IPS-NIHi7 (cell line): ENCODE measurements at regions not wholly inside any gene's neighbourhood (a gene's known extent, or its start where the extent isn't known, plus 50 kb on each side); places are given as distances from the start of the nearest gene placed in this dataset.

Experiments
- DNase-seq: peaks from one replicate; pipeline ENCODE4 v3.0.0; 2012; ENCODE audit warnings: mixed read lengths; ENCODE audit errors: extremely low spot score

DNA sequence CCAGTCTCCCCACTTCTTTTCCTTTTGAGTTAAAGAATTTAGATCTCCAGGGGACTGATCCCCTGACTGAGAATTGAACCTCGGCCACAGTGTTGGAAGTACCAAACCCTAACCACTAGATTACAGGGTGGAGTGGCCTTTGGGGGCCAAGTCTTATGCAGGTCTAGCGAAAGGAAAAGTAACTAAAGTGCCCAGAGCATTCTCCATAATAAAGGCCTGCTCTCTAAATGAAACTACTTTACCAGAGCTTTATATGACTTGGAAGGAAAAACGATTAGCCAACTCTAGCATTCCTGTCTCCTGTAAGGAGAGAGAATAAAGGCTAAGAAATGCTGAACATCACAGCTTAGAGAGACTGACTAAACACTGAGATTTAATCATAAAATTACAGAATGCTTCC is 788.0 kb downstream of the C4orf33 start:
- DNase-seq = no peak

DNA sequence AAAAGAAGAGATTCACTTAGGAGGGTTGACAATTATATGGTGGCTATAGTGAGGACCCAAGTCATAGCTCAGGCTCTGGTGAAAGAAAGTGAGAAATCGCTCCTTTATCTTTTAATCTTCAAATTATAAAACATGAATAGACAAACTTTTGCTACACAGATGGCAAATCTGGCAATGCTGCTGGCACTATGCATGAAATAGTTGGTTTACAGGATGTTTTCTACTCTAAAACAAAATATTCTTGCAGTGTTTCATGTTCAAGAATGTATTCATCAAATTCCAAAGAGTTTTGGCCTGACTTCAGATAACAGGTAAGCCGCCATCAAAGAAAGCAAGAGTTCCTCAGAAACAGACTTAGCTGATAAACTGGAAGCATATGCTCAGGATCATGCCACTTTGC is 801.2 kb downstream of the C4orf33 start:
- no peak for DNase-seq

- DNase-seq = no peak
Measured at GRCh38 chr4:129899849-129900248, 803.9 kb downstream of the C4orf33 start.

DNA sequence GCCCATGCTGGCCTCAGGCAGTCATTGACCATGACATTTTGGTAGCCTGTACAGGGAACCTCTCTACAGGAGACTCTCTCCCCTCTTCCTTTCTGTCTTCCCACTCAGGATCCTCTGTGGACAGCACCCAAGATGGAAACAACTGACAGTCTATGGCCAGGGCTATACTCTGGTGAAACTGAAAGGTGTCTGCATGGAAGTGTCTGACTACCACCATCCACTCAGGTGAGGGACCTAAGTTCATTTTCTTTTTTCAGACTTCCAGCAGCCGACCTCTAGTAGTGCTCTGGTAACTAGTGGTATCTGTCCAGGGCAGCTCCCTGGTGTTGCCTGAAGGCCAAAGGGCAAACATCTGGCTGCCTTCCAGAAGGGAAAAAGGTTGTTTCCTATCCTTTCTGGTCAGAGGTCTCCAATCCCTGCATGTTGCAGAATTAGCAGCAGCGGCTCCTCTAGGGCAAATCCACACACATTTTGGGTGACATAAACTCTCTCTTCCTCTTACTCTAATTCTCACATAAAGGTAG is 804.5 kb downstream of the C4orf33 start:
- DNase-seq = no peak

- DNase-seq = no peak
Measured at GRCh38 chr4:129901205-129901604, 805.3 kb downstream of the C4orf33 start.

GRCh38 chr4:129903861-129904260 is 807.9 kb downstream of the C4orf33 start:
- DNase-seq = no peak

- DNase-seq = no peak
Measured at GRCh38 chr4:129905256-129905655, 809.3 kb downstream of the C4orf33 start.

DNA sequence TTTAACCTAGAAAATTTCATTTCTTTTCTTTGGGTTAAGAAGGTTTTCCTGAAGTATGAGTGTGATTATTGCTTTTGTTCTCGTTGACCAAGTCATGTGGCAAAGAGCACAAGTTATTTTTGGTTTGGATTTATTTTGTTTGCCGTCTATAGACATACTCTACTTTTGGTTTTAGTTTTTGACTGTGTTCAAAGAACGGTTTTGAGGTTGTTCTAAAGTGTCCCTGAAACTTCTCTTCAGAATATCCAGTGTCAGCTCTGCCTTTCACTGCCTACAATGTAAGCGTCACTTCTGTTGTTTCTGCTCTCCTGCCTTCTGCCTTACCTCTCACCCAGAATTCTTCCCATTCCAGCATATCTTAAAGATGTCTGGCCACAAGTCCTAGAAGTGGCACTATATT is 812.2 kb downstream of the C4orf33 start:
- DNase-seq = no peak

GRCh38 chr4:129916991-129917390 is 821.0 kb downstream of the C4orf33 start:
- no peak for DNase-seq

- DNase-seq = no peak
Measured at GRCh38 chr4:129917651-129918050, 821.7 kb downstream of the C4orf33 start.

GRCh38 chr4:129926936-129927335 is 831.0 kb downstream of the C4orf33 start:
- DNase-seq = no peak

DNA sequence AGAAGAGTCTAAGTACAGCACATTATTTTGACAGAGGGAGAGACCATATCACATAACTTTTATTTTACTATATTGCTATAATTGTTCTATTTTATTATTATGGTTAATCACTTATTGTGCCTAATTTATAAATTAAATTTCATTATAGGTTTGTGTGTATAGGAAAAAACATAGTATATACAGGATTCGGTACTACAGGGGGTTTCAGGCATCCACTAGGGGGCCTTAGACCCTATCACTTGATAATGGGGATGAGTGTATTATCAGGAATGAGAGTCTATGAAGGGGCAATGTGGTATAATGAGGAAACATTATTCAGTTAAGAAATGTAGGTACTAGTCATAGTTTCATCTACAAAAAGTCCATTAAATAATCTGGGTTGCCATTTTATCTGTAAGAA is 833.1 kb downstream of the C4orf33 start:
- DNase-seq = peak; percentile 16

DNA sequence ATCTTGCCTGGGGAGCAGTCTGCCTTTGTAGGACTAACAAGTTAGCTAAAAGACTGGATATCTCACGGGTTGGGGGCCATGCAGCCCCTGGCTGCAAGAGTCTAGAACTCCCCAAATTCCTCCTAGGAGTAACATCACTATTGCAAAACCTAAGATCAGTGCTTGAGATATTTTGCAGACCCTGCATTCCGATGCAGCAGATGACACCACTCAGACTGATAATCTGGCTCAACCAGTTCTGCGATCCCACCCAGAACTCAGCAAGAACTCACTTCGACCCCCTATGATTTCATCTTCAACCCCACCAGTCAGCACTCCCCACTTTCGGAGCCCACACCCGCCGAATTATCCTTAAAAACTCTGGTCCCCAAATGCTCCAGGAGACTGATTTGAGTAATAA is 834.0 kb downstream of the C4orf33 start:
- no peak for DNase-seq

DNA sequence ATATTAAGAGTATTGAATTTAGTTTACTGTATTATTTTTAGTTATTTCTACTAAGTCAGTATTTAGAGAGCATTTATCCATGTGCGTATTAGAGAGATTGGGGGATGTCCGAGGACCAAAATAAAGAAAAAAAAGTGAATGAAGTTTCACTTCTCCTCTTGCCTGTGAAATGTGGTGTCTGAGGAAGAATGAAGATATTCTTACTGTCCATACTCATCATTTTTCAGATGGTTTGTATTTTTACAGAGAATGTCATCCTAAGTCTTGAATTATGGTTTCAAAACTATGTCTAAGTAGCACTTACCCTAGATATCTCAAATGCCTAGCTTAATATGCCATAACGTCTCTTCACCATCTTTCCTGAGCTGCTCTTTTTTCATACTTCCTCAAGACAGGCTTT is 854.3 kb downstream of the C4orf33 start:
- DNase-seq = no peak

DNA sequence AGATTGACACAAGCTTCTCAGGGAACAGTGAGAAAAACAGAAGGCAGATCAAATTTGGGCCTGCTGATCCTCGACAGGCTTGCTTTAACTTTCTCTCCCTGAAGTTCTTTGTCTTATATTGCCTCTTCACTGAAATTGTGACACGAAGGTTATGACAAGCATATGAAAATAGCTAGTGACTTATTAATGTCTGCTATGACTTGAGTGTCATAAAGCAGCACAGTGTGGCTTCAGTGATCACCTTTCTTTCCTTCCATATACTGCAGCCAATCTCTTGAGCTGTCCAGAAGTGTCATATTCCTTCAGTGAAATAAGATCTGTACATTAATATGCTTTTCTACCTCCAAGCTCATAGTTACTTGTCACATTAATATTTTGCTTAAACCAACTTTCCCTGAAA is 870.2 kb downstream of the C4orf33 start:
- no peak for DNase-seq

DNA sequence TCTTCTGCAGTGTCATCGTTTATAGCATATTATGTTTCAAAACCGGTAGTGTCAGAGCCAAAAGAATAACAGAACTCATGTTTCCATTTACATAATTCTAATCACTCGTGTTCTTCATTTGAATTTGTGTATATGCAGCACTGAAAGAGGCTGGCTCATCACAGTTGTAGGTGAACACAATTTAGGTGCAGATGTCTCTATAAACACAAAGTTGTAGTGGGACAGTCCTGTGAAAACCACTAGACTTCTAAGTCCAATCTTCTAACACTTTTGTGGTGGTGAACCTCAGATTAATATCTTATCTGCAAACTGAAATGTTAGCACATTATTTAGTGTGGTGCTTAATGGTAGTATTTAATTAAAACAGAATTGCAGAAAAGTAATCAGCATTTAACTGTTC is 872.4 kb downstream of the C4orf33 start:
- DNase-seq = no peak

GRCh38 chr4:129968778-129969177 is 872.8 kb downstream of the C4orf33 start:
- no peak for DNase-seq

DNA sequence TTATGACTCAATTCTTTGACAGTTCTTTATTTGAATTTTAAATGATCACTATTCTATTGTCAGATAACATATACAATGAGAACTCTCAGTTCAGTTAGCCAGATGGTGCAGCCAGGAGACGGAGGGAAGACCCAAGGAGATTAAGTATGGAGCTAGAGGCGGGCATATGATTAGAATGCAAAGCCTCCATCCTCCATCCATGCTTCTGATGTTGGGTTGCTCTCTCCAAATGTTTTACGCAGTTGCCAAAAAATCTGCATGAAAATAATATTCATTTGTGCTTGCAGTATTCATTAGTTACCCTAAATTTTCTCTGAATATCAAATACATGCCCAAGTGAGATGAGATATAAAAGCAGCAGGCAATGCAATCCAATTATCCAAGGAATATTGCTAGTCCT is 874.8 kb downstream of the C4orf33 start:
- no peak for DNase-seq

DNA sequence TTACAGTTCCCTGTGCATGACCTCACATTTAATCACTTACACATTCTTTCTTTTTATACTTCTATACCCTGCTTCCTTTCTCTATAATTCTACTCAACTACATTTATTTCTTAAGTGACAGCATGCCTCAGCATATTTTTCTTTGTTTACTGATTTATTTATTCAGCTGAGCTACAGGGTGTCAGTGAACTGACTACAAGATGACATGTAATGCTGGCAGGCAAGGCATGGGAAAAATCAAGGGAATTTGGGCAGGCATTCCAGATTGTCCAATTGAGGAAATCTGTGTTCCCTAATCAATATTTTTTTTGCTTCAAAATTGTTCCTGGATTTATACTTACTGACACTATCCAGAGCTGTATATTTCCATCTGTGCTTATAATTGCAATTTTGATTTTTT is 875.5 kb downstream of the C4orf33 start:
- no peak for DNase-seq

DNA sequence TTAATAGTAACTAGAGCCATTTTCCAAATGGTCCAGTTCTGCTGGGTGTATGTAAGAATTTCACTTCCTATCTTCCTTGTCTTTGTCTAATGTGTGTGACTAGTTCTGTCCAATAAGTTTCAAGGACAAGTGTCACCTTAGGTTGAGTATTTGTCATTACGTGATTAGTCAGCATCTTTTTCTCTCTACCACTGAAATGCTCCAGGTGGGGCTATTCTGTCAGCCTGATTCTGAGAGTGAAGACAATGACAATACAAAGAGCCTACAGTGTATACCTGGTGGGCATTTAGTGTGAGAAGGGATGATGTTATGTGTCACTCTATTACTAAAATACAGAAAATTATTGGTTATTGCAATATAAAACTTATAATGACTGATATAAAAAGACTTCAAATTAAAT is 876.3 kb downstream of the C4orf33 start:
- DNase-seq = peak; percentile 36

GRCh38 chr4:129974730-129975129 is 878.8 kb downstream of the C4orf33 start:
- no peak for DNase-seq

- DNase-seq = no peak
Measured at GRCh38 chr4:129978315-129978714, 882.4 kb downstream of the C4orf33 start.

DNA sequence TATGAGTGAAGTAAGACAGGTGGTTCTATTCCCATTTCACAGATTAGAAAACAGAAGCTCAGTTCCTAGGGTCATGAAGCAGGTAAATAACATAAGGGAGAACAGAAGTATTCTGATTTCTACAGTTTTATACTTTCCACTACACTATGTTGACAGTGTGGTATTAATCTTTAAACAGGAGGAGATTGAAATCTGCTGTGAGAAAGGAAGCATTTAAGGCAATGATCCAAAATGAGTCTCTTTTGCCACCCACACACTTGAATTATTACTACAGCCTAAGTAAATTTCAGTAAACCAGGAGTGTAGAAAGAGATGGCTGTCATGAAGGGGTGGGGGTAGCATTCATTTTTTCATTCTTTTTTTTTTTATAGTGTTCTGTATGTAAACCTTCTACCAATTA is 893.0 kb downstream of the C4orf33 start:
- no peak for DNase-seq

GRCh38 chr4:129994715-129995114 is 898.8 kb downstream of the C4orf33 start:
- DNase-seq = no peak
